Right lobe of liver (tissue), 6 donors: ENCODE measurements at regions not wholly inside any gene's neighbourhood (a gene's known extent, or its start where the extent isn't known, plus 50 kb on each side); places are given as distances from the start of the nearest gene placed in this dataset.
A peak's percentile ranks its signal among the peaks of the same experiment; 100 is the strongest.
"Not testable (repeated sequence)": the region's sequence is repeated elsewhere in the genome, so short reads cannot be mapped to it uniquely, and the experiment has no call there.

Experiments
- ATAC-seq, 4 donors: fragments of 200-7000 bp; cut with Tn5 transposase; one replicate each; pipeline ENCODE4 v1.9.1; 2020; ENCODE audit warnings: mild to moderate bottlenecking in 4 of 4, moderate library complexity in 4 of 4
- DNase-seq, 3 donors: peaks; one replicate each; pipeline ENCODE4 v3.0.0-alpha.2; 2020
- H3K27ac ChIP-seq, 3 donors: fragments of 200-600 bp; one replicate each; pipeline ENCODE4 v1.8.0; 2022
- H3K27me3 ChIP-seq, 2 donors: fragments of 200-600 bp; one replicate each; pipeline ENCODE4 v1.8.0; 2022
- H3K36me3 ChIP-seq, 4 donors: fragments of 200-600 bp; sonication (generic) in 1 of 4; one replicate each; pipeline versions ENCODE4 v1.5.1 to v1.8.0; 2017 to 2022; ENCODE audit warnings: control low read depth in 1 of 4
- H3K4me1 ChIP-seq, 4 donors: fragments of 200-600 bp; sonication (generic) in 1 of 4; one replicate each; pipeline versions ENCODE4 v1.5.1 to v1.8.0; 2017 to 2022; ENCODE audit warnings: control low read depth in 1 of 4
- H3K4me3 ChIP-seq, 3 donors: fragments of 200-600 bp; one replicate each; pipeline ENCODE4 v1.8.0; 2022
- H3K9me3 ChIP-seq, 4 donors: fragments of 200-600 bp; sonication (generic) in 1 of 4; one replicate each; pipeline versions ENCODE4 v1.5.1 to v1.8.0; 2017 to 2022; ENCODE audit warnings: control low read depth in 1 of 4
- POLR2A ChIP-seq: fragments of 450-650 bp; IDR thresholded peaks from one replicate; pipeline ENCODE4 v1.6.1; 2017; ENCODE audit warnings: antibody characterized with exemption, mild to moderate bottlenecking
- WGBS: methylation state at CpG from one replicate; pipeline ENCODE4 v1.1.6; 2018; ENCODE audit warnings: low coverage, low lambda C conversion rate; ENCODE audit not compliant: insufficient coverage; ENCODE audit errors: missing lambda C conversion rate; 5-methylcytosine and 5-hydroxymethylcytosine counted together
- intact Hi-C, 2 donors: fragments of 100-400 bp; cut with DNase I; formaldehyde crosslinking; loops; one replicate each; pipeline versions ENCODE4 v1.11.2 to v1.14.1; 2022
- TF ChIP-seq, protein P1 (sequence below), 4 donors: fragments of 200-600 bp in 3 of 4; fragments of 450-650 bp in 1 of 4; IDR thresholded peaks; one replicate each; pipeline versions ENCODE4 v1.5.1 to v1.8.0; 2016 to 2022; ENCODE audit warnings: antibody characterized with exemption in 4 of 4, mild to moderate bottlenecking in 2 of 4
- donor health status: DM: no; HTN: yes; CAD: no.
- donor health status: DM: no; HTN: no; CAD: no.
- donor health status: DM: no; HTN: no; CAD: no.
- donor health status: DM: no; HTN: yes; CAD: no.
- donor health status: DM: no; HTN: yes; CAD: no.

DNA sequence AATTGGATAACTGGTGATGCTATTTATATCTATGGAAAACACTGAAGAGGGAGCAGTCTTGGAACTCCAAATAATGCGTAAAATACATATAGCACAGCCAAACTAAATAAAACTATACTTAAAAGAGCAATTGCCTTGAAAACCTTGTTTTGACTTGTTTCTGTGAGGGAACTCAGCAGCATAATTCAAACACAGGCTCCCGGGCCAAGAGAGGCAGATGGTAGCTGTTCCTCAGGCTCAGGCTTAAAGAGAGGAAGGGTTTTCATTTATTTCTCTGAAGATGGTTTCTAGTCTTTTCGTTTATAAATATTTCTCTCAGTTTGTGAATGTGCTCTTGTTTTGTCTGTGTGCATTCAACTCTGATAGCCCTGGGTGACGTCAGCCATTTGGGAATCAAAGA lies 82.4 kb downstream of the FANCF start:
- intact Hi-C loops, result no loop called here
- 43% methylated on average over 4 of the region's 4 CpGs for WGBS
- no peaks in the 10 kb centered on the region for H3K9me3 ChIP-seq
- no peak overlapping the region for H3K4me3 ChIP-seq
- H3K4me1 ChIP-seq, result no peaks in the 10 kb centered on the region
- H3K27me3 ChIP-seq, result no peaks in the 10 kb centered on the region
- no peak for DNase-seq
- no peaks in the 10 kb centered on the region for H3K36me3 ChIP-seq
- no peak for ATAC-seq
- no peak overlapping the region for H3K27ac ChIP-seq
- TF ChIP-seq, protein P1, sequence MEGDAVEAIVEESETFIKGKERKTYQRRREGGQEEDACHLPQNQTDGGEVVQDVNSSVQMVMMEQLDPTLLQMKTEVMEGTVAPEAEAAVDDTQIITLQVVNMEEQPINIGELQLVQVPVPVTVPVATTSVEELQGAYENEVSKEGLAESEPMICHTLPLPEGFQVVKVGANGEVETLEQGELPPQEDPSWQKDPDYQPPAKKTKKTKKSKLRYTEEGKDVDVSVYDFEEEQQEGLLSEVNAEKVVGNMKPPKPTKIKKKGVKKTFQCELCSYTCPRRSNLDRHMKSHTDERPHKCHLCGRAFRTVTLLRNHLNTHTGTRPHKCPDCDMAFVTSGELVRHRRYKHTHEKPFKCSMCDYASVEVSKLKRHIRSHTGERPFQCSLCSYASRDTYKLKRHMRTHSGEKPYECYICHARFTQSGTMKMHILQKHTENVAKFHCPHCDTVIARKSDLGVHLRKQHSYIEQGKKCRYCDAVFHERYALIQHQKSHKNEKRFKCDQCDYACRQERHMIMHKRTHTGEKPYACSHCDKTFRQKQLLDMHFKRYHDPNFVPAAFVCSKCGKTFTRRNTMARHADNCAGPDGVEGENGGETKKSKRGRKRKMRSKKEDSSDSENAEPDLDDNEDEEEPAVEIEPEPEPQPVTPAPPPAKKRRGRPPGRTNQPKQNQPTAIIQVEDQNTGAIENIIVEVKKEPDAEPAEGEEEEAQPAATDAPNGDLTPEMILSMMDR (IDR thresholded peaks at IDR 0.05), result no peak
- TF ChIP-seq POLR2A, result no peak

GRCh38 chr11:22539821-22540256 lies 85.8 kb downstream of the FANCF start:
- intact Hi-C loops, result no loop called here

DNA sequence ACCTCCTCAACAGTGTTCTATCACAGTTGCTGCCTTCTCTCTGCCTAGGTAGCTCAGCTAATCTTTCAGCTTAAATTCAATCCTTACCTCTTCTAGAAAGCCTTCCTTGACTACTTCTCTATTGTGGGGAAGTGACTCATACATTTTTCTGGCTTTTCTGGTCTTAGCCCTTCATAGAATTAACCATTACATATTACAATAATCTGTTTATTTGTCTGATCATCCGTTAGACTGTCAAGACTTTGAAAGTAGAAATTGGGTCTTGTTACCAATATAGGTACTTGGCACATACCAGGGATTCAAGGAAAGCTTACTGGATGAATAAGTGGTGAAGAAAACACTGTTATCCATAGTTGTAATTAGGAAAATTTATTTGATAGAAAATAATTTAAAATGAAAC lies 89.6 kb downstream of the FANCF start:
- Histone ChIP-seq H3K27ac (no peak overlapping the region), H3K4me3 (no peak overlapping the region), H3K27me3 (no peaks in the 10 kb centered on the region), H3K9me3 (no peaks in the 10 kb centered on the region), H3K4me1 (no peaks in the 10 kb centered on the region), H3K36me3 (no peaks in the 10 kb centered on the region)
- DNase-seq, result no peak
- intact Hi-C loops, result no loop called here
- 0% methylated on average over 1 of the region's 1 CpG for WGBS
- TF ChIP-seq, protein P1 (IDR thresholded peaks at IDR 0.05), result no peak
- TF ChIP-seq POLR2A, result no peak
- no peak for ATAC-seq

More at GRCh38 chr11:22539821-22540256, 85.8 kb downstream of the FANCF start:
- ATAC-seq, result peak in 3 of 4 donors; percentile 61 to 65 (median 63)
- Histone ChIP-seq H3K36me3 (no peaks in the 10 kb centered on the region), H3K9me3 (no peaks in the 10 kb centered on the region), H3K4me1 (no peaks in the 10 kb centered on the region), H3K4me3 (no peak overlapping the region), H3K27ac (no peak overlapping the region), H3K27me3 (no peaks in the 10 kb centered on the region)
- TF ChIP-seq, protein P1 (IDR thresholded peaks at IDR 0.05), result peak; percentile 33 to 42 (median 34)
- no peak for TF ChIP-seq POLR2A
- no peak for DNase-seq

- H3K9me3 ChIP-seq, H3K4me1 ChIP-seq, ATAC-seq, H3K27ac ChIP-seq, H3K36me3 ChIP-seq, intact Hi-C loops, DNase-seq, H3K27me3 ChIP-seq, H3K4me3 ChIP-seq: not testable (repeated sequence)
- WGBS, result 67% methylated on average over 14 of the region's 28 CpGs
These were observed 96.8 kb downstream of the FANCF start for GRCh38 chr11:22528612-22529429.

DNA sequence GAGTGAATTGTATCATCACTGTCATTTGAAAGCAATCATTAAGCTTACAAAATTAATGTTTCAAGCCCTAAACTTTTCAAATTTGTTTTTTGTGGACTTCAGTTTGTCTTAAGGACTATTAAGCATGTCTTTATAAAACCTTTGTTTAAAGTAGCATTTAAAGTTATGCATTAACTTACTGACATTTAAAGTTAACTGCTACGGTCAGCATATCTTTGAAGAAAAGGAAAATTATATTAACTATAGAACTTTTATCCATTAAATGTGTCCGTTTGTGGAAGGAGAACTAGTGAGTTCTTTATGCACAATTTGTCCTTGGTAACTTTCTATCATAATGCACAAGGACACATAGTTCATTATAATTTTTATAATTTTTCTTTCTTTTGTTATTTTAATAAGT lies 103.4 kb downstream of the FANCF start:
- H3K27me3 ChIP-seq, result no peaks in the 10 kb centered on the region
- no peak overlapping the region for H3K27ac ChIP-seq
- H3K4me1 ChIP-seq, result no peaks in the 10 kb centered on the region
- 64% methylated on average over 2 of the region's 2 CpGs for WGBS
- no peak for ATAC-seq
- TF ChIP-seq, protein P1 (IDR thresholded peaks at IDR 0.05), result no peak
- no peak for TF ChIP-seq POLR2A
- no peak for DNase-seq
- no peaks in the 10 kb centered on the region for H3K9me3 ChIP-seq
- intact Hi-C loops, result no loop called here
- no peaks in the 10 kb centered on the region for H3K36me3 ChIP-seq
- no peak overlapping the region for H3K4me3 ChIP-seq
